ENCODE measurements at regions not wholly inside any gene's neighbourhood (a gene's known extent, or its start where the extent isn't known, plus 50 kb on each side); places are given as distances from the start of the nearest gene placed in this dataset.
"Not testable (repeated sequence)": the region's sequence is repeated elsewhere in the genome, so short reads cannot be mapped to it uniquely, and the experiment has no call there.

DNA sequence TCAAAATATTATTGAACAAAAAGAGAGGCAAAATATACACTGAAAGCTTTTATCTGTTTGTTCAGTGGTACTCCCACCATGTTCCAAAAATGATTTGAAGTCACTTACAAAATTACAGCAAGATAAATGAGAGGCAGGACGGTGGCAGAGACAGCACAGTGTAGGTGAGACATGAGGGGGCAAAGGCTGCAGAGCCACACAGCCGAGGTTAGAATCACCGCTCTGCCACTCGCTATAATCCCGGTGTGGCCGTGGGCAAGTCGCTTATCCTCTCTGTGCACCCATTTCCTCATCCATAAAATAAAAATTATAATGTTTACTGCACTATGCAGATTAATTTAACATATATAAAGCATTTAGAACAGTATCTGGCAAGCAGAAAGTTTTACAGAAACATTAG, 140.1 kb upstream of the BEND6 start:
- TF ChIP-seq, protein P1, sequence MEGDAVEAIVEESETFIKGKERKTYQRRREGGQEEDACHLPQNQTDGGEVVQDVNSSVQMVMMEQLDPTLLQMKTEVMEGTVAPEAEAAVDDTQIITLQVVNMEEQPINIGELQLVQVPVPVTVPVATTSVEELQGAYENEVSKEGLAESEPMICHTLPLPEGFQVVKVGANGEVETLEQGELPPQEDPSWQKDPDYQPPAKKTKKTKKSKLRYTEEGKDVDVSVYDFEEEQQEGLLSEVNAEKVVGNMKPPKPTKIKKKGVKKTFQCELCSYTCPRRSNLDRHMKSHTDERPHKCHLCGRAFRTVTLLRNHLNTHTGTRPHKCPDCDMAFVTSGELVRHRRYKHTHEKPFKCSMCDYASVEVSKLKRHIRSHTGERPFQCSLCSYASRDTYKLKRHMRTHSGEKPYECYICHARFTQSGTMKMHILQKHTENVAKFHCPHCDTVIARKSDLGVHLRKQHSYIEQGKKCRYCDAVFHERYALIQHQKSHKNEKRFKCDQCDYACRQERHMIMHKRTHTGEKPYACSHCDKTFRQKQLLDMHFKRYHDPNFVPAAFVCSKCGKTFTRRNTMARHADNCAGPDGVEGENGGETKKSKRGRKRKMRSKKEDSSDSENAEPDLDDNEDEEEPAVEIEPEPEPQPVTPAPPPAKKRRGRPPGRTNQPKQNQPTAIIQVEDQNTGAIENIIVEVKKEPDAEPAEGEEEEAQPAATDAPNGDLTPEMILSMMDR (IDR thresholded peaks at IDR 0.05; ENCODE audit: low read depth, low read length) = no peak
- H3K4me3 ChIP-seq (ENCODE audit: low read depth, low read length) = no peak overlapping the region

DNA sequence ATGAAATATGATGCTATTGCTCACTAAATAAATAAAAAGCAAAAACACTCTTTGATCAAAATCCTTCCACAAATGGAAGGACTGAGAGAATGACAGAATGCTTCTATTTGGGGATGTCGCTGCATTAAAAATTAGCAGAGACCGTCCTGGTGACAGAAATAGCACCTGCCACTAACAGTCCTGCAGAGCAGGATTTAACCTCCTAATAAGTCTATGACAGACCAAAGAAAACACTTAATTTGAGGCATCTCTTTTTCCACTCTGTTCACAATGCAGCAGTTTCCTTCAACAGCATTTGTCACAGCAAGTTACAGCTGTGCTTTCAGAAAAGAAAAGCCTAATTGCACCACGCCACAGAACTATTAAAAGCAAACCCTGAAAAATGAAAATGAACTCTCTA, 140.6 kb upstream of the BEND6 start:
- no peak overlapping the region for H3K4me3 ChIP-seq (ENCODE audit: low read depth, low read length)
- TF ChIP-seq, protein P1 (IDR thresholded peaks at IDR 0.05; ENCODE audit: low read depth, low read length) = no peak

DNA sequence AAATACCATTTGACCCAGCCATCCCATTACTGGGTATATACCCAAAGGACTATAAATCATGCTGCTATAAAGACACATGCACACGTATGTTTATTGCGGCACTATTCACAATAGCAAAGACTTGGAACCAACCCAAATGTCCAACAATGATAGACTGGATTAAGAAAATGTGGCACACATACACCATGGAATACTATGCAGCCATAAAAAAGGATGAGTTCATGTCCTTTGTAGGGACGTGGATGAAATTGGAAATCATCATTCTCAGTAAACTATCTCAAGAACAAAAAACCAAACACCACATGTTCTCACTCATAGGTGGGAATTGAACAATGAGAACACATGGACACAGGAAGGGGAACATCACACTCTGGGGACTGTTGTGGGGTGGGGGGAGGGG, 142.1 kb upstream of the BEND6 start:
- H3K4me3 ChIP-seq (ENCODE audit: low read depth, low read length) = not testable (repeated sequence)

DNA sequence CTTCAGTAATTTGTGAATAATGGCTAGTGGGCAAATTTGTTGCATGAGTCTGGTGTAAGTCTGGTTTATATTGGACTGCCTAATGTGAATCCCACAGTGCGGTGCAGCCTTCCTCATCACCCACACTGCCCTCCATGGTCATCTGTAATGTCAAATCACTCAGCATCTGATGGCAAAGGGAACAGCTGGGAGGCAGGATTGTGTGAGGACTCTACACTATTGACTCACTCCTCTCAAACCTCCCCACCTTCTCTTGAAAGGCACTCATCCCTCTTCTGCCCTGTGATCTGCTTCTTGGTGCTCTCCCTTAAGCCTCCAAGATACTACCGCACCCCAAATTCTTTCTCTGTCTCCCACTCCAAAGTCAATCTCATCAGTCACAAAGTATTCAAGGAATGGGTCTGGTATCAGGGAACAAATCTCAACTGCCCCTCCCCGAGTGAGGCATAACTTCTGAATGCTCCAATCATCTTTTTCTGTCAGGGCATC, 146.0 kb upstream of the BEND6 start:
- TF ChIP-seq, protein P1 (IDR thresholded peaks at IDR 0.05; ENCODE audit: low read depth, low read length) = no peak
- H3K4me3 ChIP-seq (ENCODE audit: low read depth, low read length) = no peak overlapping the region

DNA sequence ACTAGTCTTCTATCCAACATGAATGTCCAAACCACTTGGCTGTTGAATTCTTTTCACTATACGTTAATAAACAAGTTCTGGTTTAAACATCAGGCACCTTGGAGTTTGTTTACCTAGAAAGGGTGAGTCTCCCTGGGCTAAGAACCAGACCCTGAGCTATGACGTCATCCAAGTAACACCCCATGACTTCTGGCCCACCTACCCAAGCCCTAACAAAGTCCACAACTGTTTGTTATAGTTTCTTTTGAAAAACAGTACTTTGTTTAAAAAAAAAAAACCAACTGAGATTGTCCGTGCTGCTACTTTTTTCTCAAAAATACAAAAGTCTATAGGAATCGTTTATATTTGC, 146.9 kb upstream of the BEND6 start:
- H3K4me3 ChIP-seq (ENCODE audit: low read depth, low read length) = no peak overlapping the region
- TF ChIP-seq, protein P1 (IDR thresholded peaks at IDR 0.05; ENCODE audit: low read depth, low read length) = no peak

DNA sequence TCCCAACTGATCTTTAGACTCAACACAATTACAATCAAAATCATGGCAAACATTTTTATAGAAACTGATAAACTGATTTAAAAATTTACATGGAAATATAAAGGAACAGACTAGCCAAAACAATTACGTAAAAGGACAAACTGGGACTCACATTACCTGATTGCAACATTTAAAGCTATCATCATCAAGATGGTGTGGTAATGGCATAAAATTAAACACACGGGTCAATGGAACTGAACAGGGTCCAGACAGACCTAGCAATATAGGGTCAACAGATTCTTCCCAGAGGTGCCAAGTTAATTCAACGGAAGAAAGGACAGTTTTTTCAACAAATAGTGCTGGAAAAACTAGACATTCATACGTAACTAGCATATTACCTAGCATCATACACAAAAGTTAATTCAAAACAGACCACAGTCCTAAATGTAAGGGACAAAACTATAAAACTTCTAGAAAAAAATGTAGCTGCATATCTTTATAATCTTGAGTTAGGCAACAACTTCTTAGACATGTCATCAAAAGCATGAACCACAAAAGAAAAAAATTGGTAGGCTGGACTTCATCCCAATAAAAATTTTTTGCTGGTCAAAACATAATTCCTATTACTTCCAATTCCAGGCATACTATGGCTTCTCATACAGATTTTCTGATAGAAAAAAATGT, 147.4 kb upstream of the BEND6 start:
- H3K4me3 ChIP-seq (ENCODE audit: low read depth, low read length) = no peak overlapping the region
- TF ChIP-seq, protein P1 (IDR thresholded peaks at IDR 0.05; ENCODE audit: low read depth, low read length) = no peak

DNA sequence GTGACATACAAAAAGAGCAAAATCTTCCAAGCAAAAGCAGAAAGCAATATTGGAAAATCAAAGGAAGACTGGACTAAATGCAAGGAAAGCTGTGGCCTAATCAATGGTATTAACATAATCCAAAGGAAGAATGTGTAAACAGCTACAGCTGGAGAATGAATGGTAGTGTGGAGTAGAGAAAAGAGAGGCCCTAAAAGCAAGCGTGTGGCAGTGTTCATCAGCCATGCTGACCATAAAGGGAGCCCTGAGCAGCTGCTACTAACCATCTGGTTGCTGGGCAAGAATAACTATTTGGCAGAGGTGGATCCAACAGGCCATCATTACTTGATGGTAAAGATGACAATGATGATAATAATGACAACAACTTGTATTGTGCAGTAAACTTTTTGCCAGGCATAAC, 148.5 kb upstream of the BEND6 start:
- TF ChIP-seq, protein P1 (IDR thresholded peaks at IDR 0.05; ENCODE audit: low read depth, low read length) = no peak
- H3K4me3 ChIP-seq (ENCODE audit: low read depth, low read length) = no peak overlapping the region

DNA sequence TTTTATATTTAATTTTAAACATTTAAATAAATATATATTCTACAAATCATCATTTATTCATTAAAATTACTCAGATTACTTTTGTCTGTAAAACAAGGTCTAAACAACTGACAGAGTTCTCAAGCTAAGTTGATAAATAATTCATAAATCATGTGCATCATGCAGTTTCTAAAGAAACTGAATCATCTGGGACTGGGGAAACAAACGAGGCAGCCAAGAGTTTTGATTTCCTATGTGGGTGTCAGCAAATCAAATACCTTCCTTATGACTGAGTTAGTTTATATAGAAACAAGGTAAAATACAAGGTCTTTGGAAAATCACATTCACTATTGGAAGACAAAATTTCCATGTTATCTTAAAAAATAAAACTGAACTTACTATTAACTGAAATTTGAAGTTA, 149.9 kb upstream of the BEND6 start:
- TF ChIP-seq, protein P1 (IDR thresholded peaks at IDR 0.05; ENCODE audit: low read depth, low read length) = no peak
- H3K4me3 ChIP-seq (ENCODE audit: low read depth, low read length) = no peak overlapping the region

All from WI38 (cell line).